ENCODE measurements at regions not wholly inside any gene's neighbourhood (a gene's known extent, or its start where the extent isn't known, plus 50 kb on each side); places are given as distances from the start of the nearest gene placed in this dataset.

DNA sequence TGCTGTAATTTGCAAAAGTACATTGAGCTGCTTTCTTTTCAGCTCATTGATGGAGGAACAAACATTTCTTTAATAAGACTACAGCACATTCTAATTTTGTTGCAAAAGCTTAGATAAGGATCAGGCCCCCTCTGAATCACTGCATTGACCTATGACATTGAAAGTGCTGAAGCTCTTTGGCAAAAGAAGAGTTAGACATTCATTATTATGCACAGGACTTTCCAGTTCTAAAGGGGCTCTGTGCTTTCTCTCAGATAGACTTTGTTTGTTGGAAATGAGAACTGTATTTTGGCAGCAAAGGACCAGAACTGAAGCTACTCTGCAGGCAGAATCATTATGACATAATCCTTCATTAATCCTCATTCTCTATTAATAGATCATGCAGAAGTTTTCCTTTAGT, 252.9 kb upstream of the SOX2 start:
- intact Hi-C loops (cut with DNase I) = no loop called here

DNA sequence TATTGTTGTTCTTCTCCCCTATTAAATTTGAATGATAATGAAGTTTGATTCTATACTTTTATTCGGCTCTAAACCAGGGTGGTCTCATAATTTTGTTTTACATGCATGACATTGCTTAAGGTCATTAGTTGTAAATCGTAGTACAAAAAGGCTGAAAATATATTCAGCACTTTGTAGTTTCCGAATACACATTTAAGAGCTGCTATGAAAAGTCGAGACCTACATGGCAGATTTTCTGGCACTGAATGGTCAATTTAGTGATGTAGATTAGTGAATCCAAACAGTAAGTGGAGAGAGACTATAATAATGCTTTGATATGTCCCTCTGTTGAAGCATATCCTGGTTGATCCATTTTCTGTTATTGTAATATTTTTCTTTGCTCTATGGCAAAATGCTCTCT, 254.0 kb upstream of the SOX2 start:
- intact Hi-C loops (cut with DNase I) = no loop called here
- no peak for DNase-seq (ENCODE audit: low spot score)

More for the DNA sequence above, 252.9 kb upstream of the SOX2 start:
- no peak for DNase-seq (ENCODE audit: low spot score)

DNA sequence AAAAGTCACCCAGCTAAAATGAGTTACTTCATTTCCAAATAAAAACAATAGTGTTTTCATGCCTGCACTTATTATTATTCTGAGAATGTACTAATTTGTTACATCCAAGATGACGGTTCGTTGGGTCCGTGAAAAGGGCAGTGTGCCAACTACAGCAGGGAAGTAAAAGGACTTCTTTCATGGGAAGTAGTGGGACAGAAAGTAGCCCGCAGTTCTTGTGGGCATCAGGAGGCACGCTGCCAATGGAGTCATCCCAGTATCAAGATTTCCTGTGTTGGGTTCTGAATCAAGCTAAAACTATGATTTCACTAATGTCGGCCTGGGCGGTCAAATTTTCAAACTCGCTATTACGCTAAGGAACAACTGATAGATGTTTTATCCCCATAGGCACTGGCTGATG, 254.5 kb upstream of the SOX2 start:
- DNase-seq (ENCODE audit: low spot score) = no peak
- intact Hi-C loops (cut with DNase I) = no loop called here

DNA sequence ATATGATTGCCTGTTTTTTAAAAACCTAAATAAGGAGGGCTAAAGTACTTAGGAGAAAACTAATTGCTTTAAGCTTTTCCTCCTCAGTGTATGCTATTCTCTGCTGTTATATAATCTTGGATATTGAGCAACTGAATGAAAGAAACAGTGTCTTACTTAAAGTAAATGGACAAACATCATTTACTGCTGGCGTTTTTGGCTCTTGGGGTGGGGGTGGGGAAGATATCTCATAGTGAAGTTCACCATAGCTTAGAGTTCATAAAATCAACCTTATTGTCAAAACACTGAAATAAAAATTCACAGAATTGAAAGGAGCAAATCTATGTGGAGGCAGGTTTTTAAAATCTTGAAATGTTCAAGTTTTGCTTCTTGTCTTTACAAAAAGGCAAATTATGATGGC, 256.4 kb upstream of the SOX2 start:
- no peak for DNase-seq (ENCODE audit: low spot score)
- intact Hi-C loops (cut with DNase I) = no loop called here

DNA sequence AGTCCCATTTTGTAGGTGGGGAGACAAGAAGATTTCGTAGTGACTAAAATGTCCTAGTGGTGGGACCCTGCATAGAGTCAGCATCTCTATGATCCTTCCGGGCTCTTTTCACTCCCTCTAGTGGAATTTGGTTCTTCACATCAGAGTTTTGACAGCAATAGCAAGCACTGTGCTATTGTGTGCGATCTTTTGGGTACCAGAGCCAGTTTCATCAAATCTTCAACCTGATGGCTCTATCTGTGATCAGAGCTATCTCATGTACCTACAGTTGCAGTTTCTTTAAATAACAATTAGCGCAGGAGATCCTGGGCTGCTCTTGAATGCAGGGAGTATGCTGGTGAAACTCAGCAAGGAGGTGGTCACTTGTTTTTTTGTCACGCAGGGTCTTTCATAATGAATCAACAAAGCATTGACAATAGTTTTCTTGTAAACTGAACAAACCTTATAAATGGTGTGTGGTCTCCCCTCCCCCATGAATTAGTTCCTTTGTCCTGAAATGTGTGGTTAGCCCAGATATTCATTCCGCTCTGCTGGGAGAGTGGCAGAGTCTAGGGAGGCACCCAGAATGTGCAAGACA, 257.2 kb upstream of the SOX2 start:
- DNase-seq (ENCODE audit: low spot score) = no peak
- intact Hi-C loops (cut with DNase I) = no loop called here

DNA sequence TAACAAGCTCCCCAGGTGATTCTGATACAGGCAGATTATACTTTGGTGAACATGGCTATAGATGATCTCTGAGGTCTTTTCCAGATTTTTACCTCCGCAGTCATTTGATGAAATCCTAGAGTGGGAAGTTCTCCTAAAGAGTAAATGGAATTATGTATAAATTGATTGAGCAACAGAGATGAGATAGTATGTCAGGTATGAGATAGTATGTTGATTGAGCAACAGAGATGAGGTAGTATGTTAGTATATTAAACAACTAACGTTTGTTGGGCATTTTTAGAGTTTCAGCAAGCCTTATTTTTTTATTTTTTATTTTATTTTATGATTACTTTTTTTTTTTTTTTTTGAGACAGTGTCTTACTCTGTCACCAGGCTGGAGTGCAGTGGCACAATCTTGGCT, 265.0 kb upstream of the SOX2 start:
- DNase-seq (ENCODE audit: low spot score) = no peak
- intact Hi-C loops (cut with DNase I) = no loop called here

DNA sequence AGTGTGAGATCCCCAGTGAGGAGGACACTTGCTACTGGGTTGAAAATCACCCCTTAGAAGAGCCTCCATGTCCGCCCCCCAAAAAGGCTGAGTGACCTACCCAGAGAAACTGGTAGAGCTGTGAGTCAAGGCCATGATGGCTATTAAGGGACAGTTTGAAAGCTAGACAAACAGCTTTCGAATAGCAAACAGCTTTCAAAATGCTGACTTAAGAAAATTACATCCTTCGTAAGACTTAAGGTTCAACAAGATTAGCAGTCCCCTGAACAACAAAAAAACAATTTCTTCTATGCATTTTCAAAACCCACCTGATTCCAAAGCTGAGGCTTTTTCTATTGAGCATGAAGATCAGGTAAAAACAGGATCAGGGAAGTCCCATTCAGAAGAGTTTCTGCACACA, 269.7 kb upstream of the SOX2 start:
- no peak for DNase-seq (ENCODE audit: low spot score)
- intact Hi-C loops (cut with DNase I) = no loop called here

DNA sequence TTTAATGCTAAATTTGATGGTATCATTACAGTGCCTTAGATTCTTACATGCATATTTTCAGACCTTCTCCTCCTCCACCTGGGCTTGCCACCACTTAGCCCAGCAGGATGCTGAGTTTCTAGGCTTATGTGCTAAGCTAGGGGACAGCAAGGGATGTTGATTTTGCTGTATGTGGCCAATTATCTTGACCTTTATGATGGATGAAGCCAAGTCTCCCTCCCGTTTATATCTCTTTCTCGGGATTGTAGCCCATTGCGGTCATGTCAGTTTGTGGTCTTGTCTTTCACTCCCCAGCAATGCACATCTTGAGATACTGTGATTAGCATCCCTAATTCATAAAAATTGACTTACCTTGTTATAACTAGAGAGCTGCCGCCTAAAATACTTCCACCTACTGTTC, 278.7 kb upstream of the SOX2 start:
- intact Hi-C loops (cut with DNase I) = no loop called here
- DNase-seq (ENCODE audit: low spot score) = no peak

DNA sequence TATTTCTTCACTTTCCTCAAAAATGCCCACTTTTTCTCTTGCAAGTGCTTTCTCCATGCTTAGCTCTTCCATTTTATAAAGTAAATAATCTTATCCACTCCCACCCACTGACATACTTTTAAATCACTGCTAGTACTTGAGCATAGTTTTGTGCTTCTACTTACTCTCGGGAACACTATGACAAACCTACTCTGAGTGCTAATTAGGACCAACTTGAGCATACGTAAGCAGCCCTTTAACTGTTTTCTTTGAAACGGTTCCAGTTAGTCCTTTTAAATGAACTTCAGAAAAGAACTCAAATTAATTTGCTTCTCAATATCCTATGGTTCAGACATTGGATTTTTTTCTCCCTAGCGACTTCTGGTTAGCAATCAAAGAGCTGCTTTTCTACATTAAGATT, 280.0 kb upstream of the SOX2 start:
- no peak for DNase-seq (ENCODE audit: low spot score)
- intact Hi-C loops (cut with DNase I) = no loop called here

DNA sequence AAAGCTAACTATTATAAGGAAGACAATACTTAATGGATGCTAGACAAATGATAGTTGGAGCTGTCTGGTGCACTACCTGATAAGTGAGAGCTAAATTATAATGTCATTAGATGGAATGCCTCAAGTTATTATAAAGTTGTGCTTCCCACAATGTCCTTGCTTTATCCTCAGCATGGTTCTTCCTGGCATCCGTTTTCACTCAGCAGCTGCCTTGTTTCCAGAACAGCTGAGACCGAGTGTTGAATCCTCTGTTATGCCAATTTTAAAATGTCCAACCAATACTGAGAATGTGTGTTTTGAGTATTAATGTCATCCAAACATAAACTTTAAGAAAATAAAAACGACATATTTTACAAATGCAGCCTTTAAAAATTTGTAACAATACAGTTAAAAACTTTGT, 286.7 kb upstream of the SOX2 start:
- intact Hi-C loops (cut with DNase I) = no loop called here
- DNase-seq (ENCODE audit: low spot score) = no peak

DNA sequence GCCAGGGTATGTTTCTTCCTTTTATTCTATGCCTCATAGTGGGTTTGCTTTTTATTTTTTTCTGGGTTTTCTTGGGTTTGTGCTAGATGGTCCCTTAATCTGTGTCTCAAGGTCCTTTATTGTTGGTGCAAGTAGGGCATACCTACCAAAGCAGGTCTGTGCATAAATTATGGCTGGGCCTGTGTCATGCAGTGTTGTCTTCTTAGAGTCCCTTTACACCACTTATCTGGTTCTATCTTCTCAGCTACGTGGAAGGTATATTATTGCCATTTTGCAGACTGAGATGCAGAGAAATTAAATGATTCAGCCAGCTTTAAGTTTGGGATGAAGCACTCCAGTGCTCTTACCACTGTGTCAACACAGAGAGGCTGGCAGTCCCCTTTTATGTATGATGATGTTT, 293.5 kb upstream of the SOX2 start:
- DNase-seq (ENCODE audit: low spot score) = no peak
- intact Hi-C loops (cut with DNase I) = no loop called here

DNA sequence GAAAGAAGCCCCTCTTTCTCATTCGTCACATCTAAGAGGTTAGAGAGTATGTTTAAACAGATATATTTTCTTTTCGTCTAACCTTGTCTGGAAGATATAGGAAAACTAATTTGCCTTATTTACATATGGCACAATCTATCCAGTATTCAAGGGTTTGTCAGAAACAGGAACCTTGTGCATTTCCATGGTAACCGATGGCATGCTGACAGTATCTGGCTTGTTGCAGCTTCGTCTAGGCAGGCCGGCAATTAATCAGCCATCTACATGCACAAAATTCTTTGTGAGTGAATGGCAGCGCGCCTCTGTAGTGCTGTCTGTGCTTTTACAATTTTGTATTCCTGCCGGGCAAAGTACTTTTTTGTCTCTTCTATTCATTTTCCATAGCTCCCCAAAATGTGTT, 294.0 kb upstream of the SOX2 start:
- intact Hi-C loops (cut with DNase I) = no loop called here
- no peak for DNase-seq (ENCODE audit: low spot score)

DNA sequence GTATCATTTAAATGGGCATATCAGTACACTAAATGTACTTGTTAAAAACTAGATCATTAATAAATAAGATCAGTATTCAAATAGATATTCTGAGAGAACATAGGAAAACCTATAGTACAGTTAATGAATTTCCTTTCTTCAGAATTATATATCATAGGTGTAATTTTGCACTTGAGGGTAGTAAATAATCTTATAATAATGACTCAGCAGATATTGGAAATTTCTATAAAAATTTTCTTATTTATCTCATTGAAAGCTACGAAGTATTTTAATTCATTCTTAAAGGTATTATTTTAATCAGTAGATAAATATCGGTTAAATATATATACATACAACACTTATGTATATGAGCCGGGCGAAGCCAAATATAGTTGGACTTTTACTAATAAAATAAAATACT, 300.9 kb upstream of the SOX2 start:
- intact Hi-C loops (cut with DNase I) = no loop called here
- DNase-seq (ENCODE audit: low spot score) = no peak

DNA sequence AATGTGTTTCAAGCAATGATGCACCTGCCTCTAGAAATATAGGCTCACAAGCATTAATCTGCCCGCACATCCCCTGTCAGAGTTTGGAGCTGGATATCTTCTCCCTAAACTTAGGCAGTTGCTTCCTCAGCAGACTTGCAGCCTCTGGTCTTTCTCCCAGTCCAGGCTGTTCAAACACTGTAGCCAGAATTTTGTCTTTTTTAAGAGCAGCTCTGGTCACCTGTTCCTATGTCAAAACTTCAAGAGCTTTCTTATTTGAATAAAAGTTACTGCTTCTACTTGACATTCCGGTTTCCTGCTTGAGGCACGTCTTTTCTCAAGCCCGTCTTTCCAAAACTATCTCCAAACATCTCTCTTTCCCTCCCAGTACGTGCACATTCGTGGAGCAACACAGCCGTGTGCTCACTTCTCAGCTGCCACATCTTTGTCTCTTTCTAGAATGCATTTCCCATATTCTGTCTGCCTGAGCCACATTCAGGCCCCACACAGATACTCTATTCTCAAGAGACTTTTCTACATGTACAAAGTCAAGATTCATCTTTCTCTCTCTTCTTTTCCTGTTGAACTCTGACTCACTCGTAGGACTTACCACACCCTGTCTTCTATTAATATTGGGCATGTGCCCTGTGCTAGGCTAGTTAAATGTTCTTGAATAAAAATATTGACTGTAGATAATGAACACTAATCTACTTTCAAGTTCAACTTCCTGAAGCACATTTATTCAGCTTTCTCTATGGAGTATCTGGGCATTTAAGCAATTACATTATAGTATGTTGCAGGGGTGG, 307.7 kb upstream of the SOX2 start:
- no peak for DNase-seq (ENCODE audit: low spot score)
- intact Hi-C loops (cut with DNase I) = no loop called here

DNA sequence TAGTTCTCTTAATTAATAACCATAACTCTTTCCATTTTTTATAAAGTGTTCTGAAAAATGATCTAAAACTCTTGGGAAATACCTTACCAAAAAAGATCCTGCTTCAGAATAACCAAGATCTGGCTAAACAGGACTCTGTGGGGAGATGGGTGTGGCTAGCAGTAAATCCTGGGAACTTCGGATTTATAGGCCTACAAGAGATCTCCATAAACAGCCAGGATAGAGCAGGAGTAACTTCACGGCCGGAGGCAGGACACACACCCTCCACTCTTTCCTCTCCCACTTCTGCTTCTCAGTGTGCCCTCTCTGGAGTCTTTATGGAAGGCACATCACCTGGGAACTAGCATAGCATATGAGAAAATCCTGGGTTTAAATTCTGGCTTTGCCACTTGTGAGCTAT, 309.4 kb upstream of the SOX2 start:
- no peak for DNase-seq (ENCODE audit: low spot score)
- intact Hi-C loops (cut with DNase I) = no loop called here

DNA sequence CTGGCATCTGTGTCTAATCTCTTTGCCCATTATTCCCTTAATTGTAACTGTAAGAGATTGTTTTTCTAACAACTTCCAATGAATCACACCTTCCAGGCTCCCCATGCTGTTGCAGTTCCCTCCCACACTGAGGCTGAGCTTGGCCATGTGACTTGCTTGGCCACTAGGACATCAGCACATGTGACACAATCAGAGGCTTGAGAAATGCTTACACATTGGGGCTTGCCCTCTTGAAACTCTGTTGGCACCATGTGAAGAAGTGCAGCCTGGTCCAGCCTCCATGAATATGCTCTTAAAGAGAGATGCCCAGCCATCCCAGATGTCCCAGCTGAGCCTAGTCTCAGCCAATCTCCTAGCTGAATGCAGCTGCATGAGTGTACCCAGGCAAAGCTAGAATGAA, 326.8 kb upstream of the SOX2 start:
- intact Hi-C loops (cut with DNase I) = no loop called here
- no peak for DNase-seq (ENCODE audit: low spot score)

DNA sequence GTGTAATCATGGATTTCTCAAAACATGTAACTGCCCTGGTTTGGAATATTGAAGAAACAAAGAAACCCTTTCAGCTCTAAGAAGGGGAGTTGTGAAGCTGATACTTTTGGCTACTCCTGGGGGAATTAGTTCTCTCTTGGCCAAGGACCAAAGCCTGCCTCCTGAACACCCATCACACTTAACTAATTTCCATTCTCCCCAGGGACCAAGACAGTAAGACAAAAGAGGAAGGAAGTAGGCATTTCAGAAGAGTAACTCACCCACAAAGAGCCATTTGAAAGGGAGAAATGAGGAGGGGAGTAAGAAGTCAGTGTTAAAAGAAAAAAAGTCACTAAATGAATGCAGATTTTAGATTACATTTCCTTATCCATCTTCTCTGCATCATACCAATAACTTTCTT, 328.0 kb upstream of the SOX2 start:
- no peak for DNase-seq (ENCODE audit: low spot score)
- intact Hi-C loops (cut with DNase I) = no loop called here

DNA sequence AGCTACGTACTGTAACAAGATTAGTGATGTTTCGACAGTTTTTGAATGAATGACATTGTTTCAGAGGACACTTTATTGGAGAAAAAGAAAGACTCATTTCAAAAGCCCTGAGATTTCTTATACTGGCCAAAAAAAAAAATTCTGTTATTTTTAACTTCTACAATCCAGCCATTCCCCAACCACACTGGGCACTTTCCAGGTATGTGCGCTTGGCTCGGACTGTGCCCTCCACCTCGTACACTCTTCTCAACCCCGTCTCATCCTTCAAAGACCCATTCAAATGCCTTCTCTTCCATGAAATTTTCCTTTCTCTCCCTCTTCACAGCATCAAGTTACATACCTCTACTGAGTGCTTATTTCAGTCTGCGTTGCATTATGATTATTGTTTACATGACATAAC, 328.5 kb upstream of the SOX2 start:
- no peak for DNase-seq (ENCODE audit: low spot score)
- intact Hi-C loops (cut with DNase I) = no loop called here

DNA sequence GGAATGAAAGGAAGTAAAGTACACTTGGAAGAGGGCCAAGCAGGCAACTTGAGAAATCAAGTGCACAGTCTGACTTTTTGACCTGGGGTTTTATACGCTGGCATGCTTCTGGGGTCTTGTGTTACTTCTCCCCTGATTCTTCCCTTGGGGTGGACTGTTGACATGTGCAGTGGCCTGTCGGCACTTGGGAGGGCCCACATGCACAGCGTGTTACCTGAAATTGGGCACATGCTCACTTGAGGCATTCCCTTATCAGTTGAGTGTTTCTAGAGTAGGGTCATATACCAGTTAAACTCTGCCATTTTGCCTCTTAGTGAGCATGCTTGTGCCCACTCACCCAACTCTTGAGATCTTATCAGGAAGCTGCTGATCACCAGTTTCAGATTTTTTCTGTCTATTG, 329.1 kb upstream of the SOX2 start:
- intact Hi-C loops (cut with DNase I) = no loop called here
- no peak for DNase-seq (ENCODE audit: low spot score)

DNA sequence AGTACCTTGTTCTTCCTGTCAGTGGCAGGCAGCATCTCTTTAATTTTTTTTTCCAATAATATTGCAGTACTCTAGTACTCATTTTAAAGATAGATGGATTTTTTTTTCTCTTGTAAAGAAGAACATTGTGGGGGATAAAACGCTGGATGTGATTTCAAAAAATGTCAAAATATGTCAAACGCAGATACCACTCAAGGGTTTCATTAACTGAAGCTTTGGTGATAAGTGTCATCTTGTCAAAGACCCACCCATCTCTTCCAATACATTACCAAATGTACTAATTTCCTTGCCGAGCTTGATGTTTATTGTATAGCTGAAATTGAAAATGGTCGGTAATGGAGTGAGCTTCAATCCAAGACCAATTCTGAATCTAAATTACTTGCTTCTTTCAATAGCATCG, 332.4 kb upstream of the SOX2 start:
- intact Hi-C loops (cut with DNase I) = no loop called here
- DNase-seq (ENCODE audit: low spot score) = no peak

DNA sequence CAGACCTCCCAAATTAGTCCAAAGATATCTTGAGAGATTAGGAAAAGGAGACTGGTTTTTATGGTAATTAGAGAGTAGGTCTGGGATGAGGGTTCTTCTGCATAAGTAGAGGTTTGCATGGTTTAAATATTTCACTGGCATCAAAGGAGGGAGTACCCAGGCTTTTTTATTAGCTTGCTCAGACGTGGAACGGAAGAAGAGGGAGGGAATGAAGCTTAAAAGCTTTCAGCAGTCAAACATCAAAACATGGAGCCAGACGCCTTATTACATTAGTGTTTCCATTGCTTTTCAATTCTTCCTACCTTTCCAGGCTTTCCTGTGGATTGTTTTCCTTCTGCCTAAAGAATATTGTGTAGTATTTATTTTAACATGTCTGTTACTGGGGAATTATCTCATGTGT, 342.1 kb upstream of the SOX2 start:
- no peak for DNase-seq (ENCODE audit: low spot score)
- intact Hi-C loops (cut with DNase I) = no loop called here

DNA sequence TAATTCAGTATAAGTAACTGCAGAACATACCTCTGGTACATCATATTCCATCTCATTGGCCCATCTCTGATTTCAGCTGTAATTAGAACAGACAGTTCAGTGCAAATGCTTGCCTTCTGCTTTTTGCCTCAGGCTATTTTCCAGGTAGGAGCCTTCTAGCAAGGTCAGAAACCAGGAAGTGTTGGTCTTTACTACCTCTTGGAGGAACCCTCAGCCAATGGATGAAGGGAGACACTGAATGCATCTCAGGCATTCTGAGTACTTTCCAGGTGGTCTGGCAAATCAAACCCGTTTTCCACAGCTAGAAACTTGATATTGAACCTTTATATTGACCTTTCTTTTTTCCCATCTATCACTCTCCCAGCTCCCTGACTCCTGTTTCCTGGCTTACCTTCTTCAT, 348.5 kb upstream of the SOX2 start:
- intact Hi-C loops (cut with DNase I) = loop anchor here (5.0 kb wide), 1 partner anchor 194 kb away; no protein-coding TSS in a partner anchor
- DNase-seq (ENCODE audit: low spot score) = no peak
